ENCODE measurements at regions not wholly inside any gene's neighbourhood (a gene's known extent, or its start where the extent isn't known, plus 50 kb on each side); places are given as distances from the start of the nearest gene placed in this dataset.

- TF ChIP-seq POLR2A (IDR thresholded peaks at IDR 0.05; ENCODE audit: low read length) (no peak), GATA1 (IDR thresholded peaks at IDR 0.05; ENCODE audit: low read depth, low read length) (no peak)
Measured at GRCh38 chr14:85124631-85125290, 405.2 kb upstream of the FLRT2 start.

Measured in erythroblast (primary cell).